Tibial artery (tissue), 4 donors: ENCODE measurements at regions not wholly inside any gene's neighbourhood (a gene's known extent, or its start where the extent isn't known, plus 50 kb on each side); places are given as distances from the start of the nearest gene placed in this dataset.

Experiments used
- DNase-seq, 2 donors: peaks; one replicate each; pipeline ENCODE4 v3.0.0-alpha.2; 2019
- H3K27ac ChIP-seq, 2 donors: fragments of 200-600 bp; sonication (generic) in 1 of 2; 1 replicate in 1 of 2; 2 replicates in 1 of 2; pipeline ENCODE4 v1.5.1; 2018 to 2019; ENCODE audit warnings: mild to moderate bottlenecking in 1 of 2
- H3K27me3 ChIP-seq, 2 donors: fragments of 200-600 bp; sonication (generic) in 1 of 2; one replicate each; pipeline versions ENCODE4 v1.5.1 to v1.6.0; 2016 to 2019
- H3K36me3 ChIP-seq, 3 donors: fragments of 200-600 bp; sonication (generic) in 2 of 3; one replicate each; pipeline ENCODE4 v1.5.1; 2016 to 2019; ENCODE audit warnings: mild to moderate bottlenecking in 2 of 3
- H3K4me1 ChIP-seq, 4 donors: fragments of 200-600 bp; sonication (generic) in 2 of 4; 1 replicate in 3 of 4; 2 replicates in 1 of 4; pipeline ENCODE4 v1.5.1; 2016 to 2019
- H3K4me3 ChIP-seq, 2 donors: fragments of 200-600 bp; sonication (generic) in 1 of 2; 1 replicate in 1 of 2; 2 replicates in 1 of 2; pipeline ENCODE4 v1.5.1; 2018 to 2019; ENCODE audit warnings: mild to moderate bottlenecking in 2 of 2
- H3K9me3 ChIP-seq, 3 donors: fragments of 200-600 bp; sonication (generic) in 1 of 3; one replicate each; pipeline ENCODE4 v1.5.1; 2016 to 2019
- CTCF ChIP-seq, 2 experiments: fragments of 200-600 bp in 1 of 2; fragments of 450-650 bp in 1 of 2; IDR thresholded peaks; one replicate each; pipeline ENCODE4 v1.5.1; 2017 to 2019; ENCODE audit warnings: antibody characterized with exemption in 2 of 2, mild to moderate bottlenecking in 1 of 2, moderate library complexity in 1 of 2
- intact Hi-C: fragments of 100-400 bp; cut with DNase I; formaldehyde crosslinking; loops from one replicate; pipeline ENCODE4 v1.15.0; 2023; ENCODE audit warnings: low total_unique reads

- intact Hi-C loops, result no loop called here
- no peak for TF ChIP-seq CTCF (IDR thresholded peaks at IDR 0.05)
These were observed 366.6 kb upstream of the NCAM2 start for GRCh38 chr21:20631633-20632032.

GRCh38 chr21:20639026-20639425 lies 359.2 kb upstream of the NCAM2 start:
- no peak overlapping the region for H3K27ac ChIP-seq
- H3K4me3 ChIP-seq, result no peak overlapping the region
- no peak for TF ChIP-seq CTCF (IDR thresholded peaks at IDR 0.05)
- no peaks in the 10 kb centered on the region for H3K36me3 ChIP-seq
- no peaks in the 10 kb centered on the region for H3K4me1 ChIP-seq
- intact Hi-C loops, result no loop called here
- H3K27me3 ChIP-seq, result no peaks in the 10 kb centered on the region
- no peaks in the 10 kb centered on the region for H3K9me3 ChIP-seq
- DNase-seq, result no peak

More at GRCh38 chr21:20631633-20632032, 366.6 kb upstream of the NCAM2 start:
- Histone ChIP-seq H3K36me3 (no peaks in the 10 kb centered on the region), H3K27ac (no peak overlapping the region), H3K4me1 (no peaks in the 10 kb centered on the region), H3K4me3 (no peak overlapping the region), H3K27me3 (no peaks in the 10 kb centered on the region), H3K9me3 (no peaks in the 10 kb centered on the region)
- no peak for DNase-seq

- Histone ChIP-seq H3K27ac (no peak overlapping the region), H3K9me3 (peaks cover 0 to 2% (median 0%) of the 10 kb centered on the region in 3 donors), H3K36me3 (no peaks in the 10 kb centered on the region), H3K4me1 (no peaks in the 10 kb centered on the region), H3K4me3 (no peak overlapping the region), H3K27me3 (no peaks in the 10 kb centered on the region)
- no peak for TF ChIP-seq CTCF (IDR thresholded peaks at IDR 0.05)
- no peak for DNase-seq
- intact Hi-C loops, result no loop called here
These were observed 357.0 kb upstream of the NCAM2 start for GRCh38 chr21:20641241-20641640.

- no peaks in the 10 kb centered on the region for H3K27me3 ChIP-seq
- H3K9me3 ChIP-seq, result peaks cover 0 to 6% (median 0%) of the 10 kb centered on the region in 3 donors
- H3K4me3 ChIP-seq, result no peak overlapping the region
- no peaks in the 10 kb centered on the region for H3K36me3 ChIP-seq
- intact Hi-C loops, result no loop called here
- H3K27ac ChIP-seq, result no peak overlapping the region
- DNase-seq, result no peak
- no peak for TF ChIP-seq CTCF (IDR thresholded peaks at IDR 0.05)
- no peaks in the 10 kb centered on the region for H3K4me1 ChIP-seq
These were observed 355.5 kb upstream of the NCAM2 start for GRCh38 chr21:20642681-20643080.

- no peak for TF ChIP-seq CTCF (IDR thresholded peaks at IDR 0.05)
- intact Hi-C loops, result no loop called here
- no peaks in the 10 kb centered on the region for H3K27me3 ChIP-seq
These were observed 353.7 kb upstream of the NCAM2 start for GRCh38 chr21:20644552-20644951.

GRCh38 chr21:20645344-20645743 lies 352.9 kb upstream of the NCAM2 start:
- H3K4me1 ChIP-seq, result no peaks in the 10 kb centered on the region
- intact Hi-C loops, result no loop called here
- no peak overlapping the region for H3K4me3 ChIP-seq
- H3K9me3 ChIP-seq, result peaks cover 0 to 6% (median 0%) of the 10 kb centered on the region in 3 donors
- TF ChIP-seq CTCF (IDR thresholded peaks at IDR 0.05), result no peak
- H3K36me3 ChIP-seq, result no peaks in the 10 kb centered on the region
- H3K27me3 ChIP-seq, result no peaks in the 10 kb centered on the region
- H3K27ac ChIP-seq, result no peak overlapping the region
- DNase-seq, result no peak

More at GRCh38 chr21:20644552-20644951, 353.7 kb upstream of the NCAM2 start:
- no peak for DNase-seq
- Histone ChIP-seq H3K4me1 (no peaks in the 10 kb centered on the region), H3K36me3 (no peaks in the 10 kb centered on the region), H3K4me3 (no peak overlapping the region), H3K9me3 (peaks cover 0 to 6% (median 0%) of the 10 kb centered on the region in 3 donors), H3K27ac (no peak overlapping the region)
